Liver (tissue), 7 donors: ENCODE measurements at regions not wholly inside any gene's neighbourhood (a gene's known extent, or its start where the extent isn't known, plus 50 kb on each side); places are given as distances from the start of the nearest gene placed in this dataset.

Experiments
- DNase-seq: peaks from one replicate; pipeline ENCODE4 v3.0.0-alpha.2; 2017; ENCODE audit warnings: low spot score
- H3K27ac ChIP-seq, 2 donors: one replicate each; pipeline ENCODE4 v1.7.0; 2013; ENCODE audit warnings: inconsistent platforms in 2 of 2, low read length in 2 of 2, control low read depth in 1 of 2, low read depth in 1 of 2, mild to moderate bottlenecking in 1 of 2
- H3K27me3 ChIP-seq, 4 donors: one replicate each; pipeline versions ENCODE4 v1.6.1 to v1.7.0; 2013; ENCODE audit warnings: low read length in 3 of 4, inconsistent platforms in 1 of 4, mild to moderate bottlenecking in 1 of 4, moderate library complexity in 1 of 4; ENCODE audit not compliant: control insufficient read depth in 4 of 4, insufficient read depth in 4 of 4
- H3K36me3 ChIP-seq, 4 donors: one replicate each; pipeline versions ENCODE4 v1.6.1 to v1.7.0; 2013; ENCODE audit warnings: low read length in 3 of 4, mild to moderate bottlenecking in 3 of 4, low read depth in 1 of 4, moderate library complexity in 1 of 4; ENCODE audit not compliant: control insufficient read depth in 4 of 4, insufficient read depth in 3 of 4
- H3K4me1 ChIP-seq, 4 donors: one replicate each; pipeline versions ENCODE4 v1.6.1 to v1.7.0; 2013; ENCODE audit warnings: low read length in 3 of 4, mild to moderate bottlenecking in 3 of 4, moderate library complexity in 1 of 4; ENCODE audit not compliant: control insufficient read depth in 4 of 4, insufficient read depth in 4 of 4
- H3K4me3 ChIP-seq, 3 donors: one replicate each; pipeline versions ENCODE4 v1.6.1 to v1.7.0; 2013; ENCODE audit warnings: low read length in 3 of 3, control low read depth in 1 of 3, low read depth in 1 of 3, mild to moderate bottlenecking in 1 of 3
- H3K9ac ChIP-seq, 2 donors: one replicate each; pipeline ENCODE4 v1.7.0; 2013; ENCODE audit warnings: low read length in 2 of 2, mild to moderate bottlenecking in 2 of 2, moderate library complexity in 2 of 2, control low read depth in 1 of 2, low read depth in 1 of 2
- H3K9me3 ChIP-seq, 4 donors: one replicate each; pipeline versions ENCODE4 v1.6.1 to v1.7.0; 2013; ENCODE audit warnings: low read length in 3 of 4; ENCODE audit not compliant: control insufficient read depth in 4 of 4
- ATF3 ChIP-seq: IDR thresholded peaks from 2 replicates; pipeline ENCODE4 v1.6.1; 2016; ENCODE audit warnings: antibody characterized with exemption
- EGR1 ChIP-seq, 2 donors: IDR thresholded peaks; 2 replicates each; pipeline ENCODE4 v1.6.1; 2016 to 2018; ENCODE audit warnings: antibody characterized with exemption in 2 of 2, low read depth in 2 of 2
- FOXA1 ChIP-seq: IDR thresholded peaks from 2 replicates; pipeline ENCODE4 v1.6.1; 2016; ENCODE audit warnings: antibody characterized with exemption
- FOXA2 ChIP-seq: IDR thresholded peaks from 2 replicates; pipeline ENCODE4 v1.6.1; 2016; ENCODE audit warnings: antibody characterized with exemption
- GABPA ChIP-seq, 2 donors: IDR thresholded peaks in 1 of 2; conservative IDR thresholded peaks in 1 of 2; 2 replicates each; pipeline ENCODE4 v1.6.1; 2016; ENCODE audit warnings: antibody characterized with exemption in 2 of 2, mild to moderate bottlenecking in 1 of 2, moderate library complexity in 1 of 2
- HNF4A ChIP-seq, 2 donors: conservative IDR thresholded peaks; 2 replicates each; pipeline ENCODE4 v1.6.1; 2016; ENCODE audit warnings: antibody characterized with exemption in 2 of 2, mild to moderate bottlenecking in 2 of 2
- HNF4G ChIP-seq: IDR thresholded peaks from 2 replicates; pipeline ENCODE4 v1.6.1; 2016; ENCODE audit warnings: antibody characterized with exemption
- MAX ChIP-seq: IDR thresholded peaks from 2 replicates; pipeline ENCODE4 v1.6.1; 2016; ENCODE audit warnings: antibody characterized with exemption
- NR2F2 ChIP-seq: IDR thresholded peaks from 2 replicates; pipeline ENCODE4 v1.6.1; 2016; ENCODE audit warnings: antibody characterized with exemption
- RAD21 ChIP-seq, 2 donors: IDR thresholded peaks; 2 replicates each; pipeline ENCODE4 v1.6.1; 2016; ENCODE audit warnings: antibody characterized with exemption in 2 of 2, mild to moderate bottlenecking in 2 of 2
- REST ChIP-seq: IDR thresholded peaks from 2 replicates; pipeline ENCODE4 v1.6.1; 2016; ENCODE audit warnings: antibody characterized with exemption, mild to moderate bottlenecking
- RXRA ChIP-seq, 2 donors: IDR thresholded peaks; 2 replicates each; pipeline ENCODE4 v1.6.1; 2017 to 2018; ENCODE audit warnings: antibody characterized with exemption in 2 of 2, mild to moderate bottlenecking in 1 of 2
- TAF1 ChIP-seq: conservative IDR thresholded peaks from 2 replicates; pipeline ENCODE4 v1.6.1; 2016; ENCODE audit warnings: antibody characterized with exemption, mild to moderate bottlenecking
- YY1 ChIP-seq: IDR thresholded peaks from 2 replicates; pipeline ENCODE4 v1.6.1; 2016; ENCODE audit warnings: antibody characterized with exemption, mild to moderate bottlenecking
- ZBTB33 ChIP-seq: IDR thresholded peaks from 2 replicates; pipeline ENCODE4 v1.6.1; 2016; ENCODE audit warnings: antibody characterized with exemption
- WGBS: extraction: QIAGEN DNeasy Blood & Tissue Kit; methylation state at CpG from one replicate; pipeline ENCODE4 v1.1.7; 2013; 5-methylcytosine and 5-hydroxymethylcytosine counted together
- donor health status: healthy.
- donor health status: healthy.
- donor health status: healthy.
- donor health status: healthy.

- 51% methylated on average over 1 of the region's 1 CpG for WGBS
- no peaks in the 10 kb centered on the region for H3K36me3 ChIP-seq
- no peak for TF ChIP-seq TAF1
- no peak for TF ChIP-seq ATF3
- TF ChIP-seq MAX, result no peak
- no peak for TF ChIP-seq RXRA (IDR thresholded peaks at IDR 0.05)
- TF ChIP-seq FOXA2, result no peak
- no peak for TF ChIP-seq ZBTB33
- no peak for TF ChIP-seq NR2F2
- TF ChIP-seq FOXA1, result no peak
- TF ChIP-seq HNF4G, result no peak
- no peak for TF ChIP-seq GABPA (IDR thresholded peaks at IDR 0.05 in 1 of 2, conservative IDR thresholded peaks at IDR 0.05 in 1 of 2)
- no peak for TF ChIP-seq EGR1 (IDR thresholded peaks at IDR 0.05; ENCODE audit: low read depth in 2 of 2)
- TF ChIP-seq HNF4A (conservative IDR thresholded peaks at IDR 0.05), result no peak
- no peak for TF ChIP-seq REST
- DNase-seq, result no peak
- H3K4me1 ChIP-seq, result no peaks in the 10 kb centered on the region
- no peaks in the 10 kb centered on the region for H3K9me3 ChIP-seq
- no peak overlapping the region for H3K9ac ChIP-seq
- H3K27me3 ChIP-seq, result peaks cover 0 to 3% (median 0%) of the 10 kb centered on the region in 4 donors
- no peak overlapping the region for H3K27ac ChIP-seq
- no peak overlapping the region for H3K4me3 ChIP-seq
Measured at GRCh38 chr14:98197933-98198332, 1074.1 kb downstream of the BCL11B start.

- Histone ChIP-seq H3K27me3 (peaks cover 0 to 3% (median 0%) of the 10 kb centered on the region in 4 donors), H3K27ac (no peak overlapping the region), H3K9me3 (no peaks in the 10 kb centered on the region), H3K4me1 (no peaks in the 10 kb centered on the region), H3K9ac (no peak overlapping the region), H3K36me3 (no peaks in the 10 kb centered on the region), H3K4me3 (no peak overlapping the region)
- DNase-seq, result no peak
- TF ChIP-seq MAX (no peak), RAD21 (IDR thresholded peaks at IDR 0.05) (no peak), ZBTB33 (no peak), TAF1 (no peak), EGR1 (IDR thresholded peaks at IDR 0.05; ENCODE audit: low read depth in 2 of 2) (no peak), HNF4A (conservative IDR thresholded peaks at IDR 0.05) (no peak), YY1 (no peak)
- WGBS, result 50% methylated on average over 10 of the region's 10 CpGs
Measured at GRCh38 chr14:98198385-98198784, 1073.6 kb downstream of the BCL11B start.
